Stomach (tissue), 8 donors: ENCODE measurements at regions not wholly inside any gene's neighbourhood (a gene's known extent, or its start where the extent isn't known, plus 50 kb on each side); places are given as distances from the start of the nearest gene placed in this dataset.

Experiments used
- DNase-seq, 2 donors: peaks; one replicate each; pipeline versions ENCODE4 v3.0.0 to v3.0.0-alpha.2; 2013 to 2019
- H3K27ac ChIP-seq, 5 donors: fragments of 200-600 bp in 4 of 5; sonication (generic) in 4 of 5; one replicate each; pipeline ENCODE4 v1.5.1; 2013 to 2019; ENCODE audit warnings: mild to moderate bottlenecking in 1 of 5, moderate library complexity in 1 of 5
- H3K27me3 ChIP-seq, 3 donors: fragments of 200-600 bp; sonication (generic); one replicate each; pipeline ENCODE4 v1.5.1; 2017 to 2019; ENCODE audit warnings: mixed run types in 1 of 3
- H3K36me3 ChIP-seq, 4 donors: fragments of 200-600 bp; sonication (generic); 1 replicate in 3 of 4; 2 replicates in 1 of 4; pipeline ENCODE4 v1.5.1; 2016 to 2019
- H3K4me1 ChIP-seq, 4 donors: fragments of 200-600 bp; sonication (generic); one replicate each; pipeline ENCODE4 v1.5.1; 2016 to 2019
- H3K4me3 ChIP-seq, 4 donors: fragments of 200-600 bp; sonication (generic) in 3 of 4; one replicate each; pipeline ENCODE4 v1.5.1; 2016 to 2019; ENCODE audit warnings: mild to moderate bottlenecking in 1 of 4
- H3K9me3 ChIP-seq, 4 donors: fragments of 200-600 bp; sonication (generic); one replicate each; pipeline ENCODE4 v1.5.1; 2016 to 2019
- CTCF ChIP-seq, 7 experiments: fragments of 450-650 bp in 4 of 7; fragments of 200-600 bp in 3 of 7; sonication (generic) in 3 of 7; IDR thresholded peaks; one replicate each; pipeline ENCODE4 v1.5.1; 2016 to 2019; ENCODE audit warnings: antibody characterized with exemption in 7 of 7, control low read depth in 2 of 7, mild to moderate bottlenecking in 1 of 7
- EP300 ChIP-seq: sonication (generic); formaldehyde crosslinking; IDR thresholded peaks from one replicate; pipeline ENCODE4 v1.6.1; 2017; ENCODE audit warnings: antibody characterized with exemption
- POLR2A ChIP-seq, 4 donors: fragments of 450-650 bp; IDR thresholded peaks; one replicate each; pipeline ENCODE4 v1.6.1; 2016; ENCODE audit warnings: antibody characterized with exemption in 4 of 4, control low read depth in 2 of 4, mild to moderate bottlenecking in 1 of 4, moderate library complexity in 1 of 4
- POLR2AphosphoS5 ChIP-seq, 3 donors: sonication (generic); formaldehyde crosslinking; IDR thresholded peaks; one replicate each; pipeline ENCODE4 v1.6.1; 2016; ENCODE audit warnings: antibody characterized with exemption in 3 of 3
- WGBS, 5 donors: extraction: QIAGEN DNeasy Blood & Tissue Kit in 3 of 5; methylation state at CpG; one replicate each; pipeline versions ENCODE4 v1.1.5 to v1.1.7; 2013 to 2018; 5-methylcytosine and 5-hydroxymethylcytosine counted together
- intact Hi-C: fragments of 100-400 bp; cut with DNase I; formaldehyde crosslinking; loops from one replicate; pipeline ENCODE4 v1.15.1; 2023; ENCODE audit warnings: low total_unique reads
- donor health status: healthy with polysubstance abuse.
- donor health status: Bipolar disorder and iron deficiency.
- donor health status: healthy.

GRCh38 chr4:11053601-11054220, 369.1 kb upstream of the CLNK start:
- Histone ChIP-seq H3K4me1 (no peaks in the 10 kb centered on the region), H3K27me3 (no peaks in the 10 kb centered on the region), H3K27ac (no peak overlapping the region), H3K36me3 (no peaks in the 10 kb centered on the region), H3K9me3 (no peaks in the 10 kb centered on the region), H3K4me3 (no peak overlapping the region)
- 83 to 94% (median 90%) methylated on average over 5 of the region's 5 CpGs for WGBS, 5 donors
- TF ChIP-seq CTCF (IDR thresholded peaks at IDR 0.05) (no peak), EP300 (no peak), POLR2A (IDR thresholded peaks at IDR 0.05) (no peak), POLR2AphosphoS5 (IDR thresholded peaks at IDR 0.05) (no peak)
- intact Hi-C loops: no loop called here
- no peak for DNase-seq

GRCh38 chr4:11051181-11051580, 366.6 kb upstream of the CLNK start:
- no peaks in the 10 kb centered on the region for H3K4me1 ChIP-seq
- H3K4me3 ChIP-seq: no peak overlapping the region
- no peak for DNase-seq
- H3K27ac ChIP-seq: no peak overlapping the region
- H3K9me3 ChIP-seq: peaks cover 0 to 4% (median 0%) of the 10 kb centered on the region in 4 donors
- H3K36me3 ChIP-seq: no peaks in the 10 kb centered on the region
- 83 to 93% (median 90%) methylated on average over 2 of the region's 2 CpGs for WGBS, 5 donors
- TF ChIP-seq CTCF (IDR thresholded peaks at IDR 0.05) (no peak), POLR2A (IDR thresholded peaks at IDR 0.05) (no peak), POLR2AphosphoS5 (IDR thresholded peaks at IDR 0.05) (no peak), EP300 (no peak)
- H3K27me3 ChIP-seq: no peaks in the 10 kb centered on the region
- intact Hi-C loops: no loop called here

DNA sequence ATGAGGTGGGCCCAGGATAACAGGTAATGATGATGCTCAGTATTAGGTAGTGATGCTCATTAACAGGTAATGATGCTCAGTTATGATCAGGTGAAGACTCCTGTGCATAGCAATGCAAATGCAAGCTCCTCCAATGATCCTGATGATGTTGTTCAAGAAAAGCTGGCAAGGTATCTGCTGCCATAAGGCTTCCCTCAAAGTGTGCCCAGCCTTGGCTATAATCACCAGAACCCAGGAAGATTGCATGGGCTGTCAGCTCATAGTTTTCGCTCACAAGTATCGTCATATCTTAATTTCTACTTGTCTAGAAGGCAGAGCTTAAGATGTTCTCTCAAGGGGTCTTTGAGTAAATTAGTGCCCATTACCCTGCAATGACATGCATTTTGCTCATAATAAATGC, 366.2 kb upstream of the CLNK start:
- Histone ChIP-seq H3K9me3 (peaks cover 0 to 4% (median 0%) of the 10 kb centered on the region in 4 donors), H3K36me3 (no peaks in the 10 kb centered on the region), H3K27me3 (no peaks in the 10 kb centered on the region), H3K4me1 (no peaks in the 10 kb centered on the region), H3K4me3 (no peak overlapping the region), H3K27ac (no peak overlapping the region)
- DNase-seq: no peak
- TF ChIP-seq EP300: no peak
- no peak for TF ChIP-seq POLR2AphosphoS5 (IDR thresholded peaks at IDR 0.05)
- TF ChIP-seq CTCF (IDR thresholded peaks at IDR 0.05): no peak
- no peak for TF ChIP-seq POLR2A (IDR thresholded peaks at IDR 0.05)
- intact Hi-C loops: no loop called here
- 87 to 100% (median 96%) methylated on average over 2 of the region's 2 CpGs for WGBS, 5 donors

DNA sequence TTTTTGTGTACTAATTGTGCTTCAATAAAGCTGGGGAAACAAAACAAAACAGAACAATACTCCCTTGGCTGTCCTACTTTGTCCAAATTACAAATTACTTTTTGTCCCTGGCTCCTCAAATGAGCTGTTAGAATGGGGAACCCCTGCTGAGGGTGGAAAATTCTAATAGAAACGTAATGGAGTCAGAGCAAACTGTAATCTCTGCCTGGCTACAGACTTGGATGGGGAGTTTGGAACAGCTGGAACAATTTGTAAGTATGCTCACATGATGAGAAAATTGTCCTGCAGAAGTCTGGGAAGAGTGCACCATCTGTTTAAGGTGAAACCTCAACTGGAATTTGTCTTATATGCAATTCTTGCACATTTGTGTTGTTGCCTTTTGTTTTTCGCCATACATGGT, 364.4 kb upstream of the CLNK start:
- TF ChIP-seq EP300 (no peak), CTCF (IDR thresholded peaks at IDR 0.05) (no peak), POLR2AphosphoS5 (IDR thresholded peaks at IDR 0.05) (no peak), POLR2A (IDR thresholded peaks at IDR 0.05) (no peak)
- Histone ChIP-seq H3K36me3 (no peaks in the 10 kb centered on the region), H3K4me1 (no peaks in the 10 kb centered on the region), H3K4me3 (no peak overlapping the region), H3K27me3 (no peaks in the 10 kb centered on the region), H3K9me3 (peaks cover 0 to 4% (median 0%) of the 10 kb centered on the region in 4 donors), H3K27ac (no peak overlapping the region)
- intact Hi-C loops: no loop called here
- no peak for DNase-seq
- 76 to 89% (median 85%) methylated on average over 2 of the region's 2 CpGs for whole genome bisulfite sequencing, 5 donors
